NCI-H345 (cell line): ENCODE measurements at regions not wholly inside any gene's neighbourhood (a gene's known extent, or its start where the extent isn't known, plus 50 kb on each side); places are given as distances from the start of the nearest gene placed in this dataset.
A peak's percentile ranks its signal among the peaks of the same experiment; 100 is the strongest.

Experiments
- DNase-seq: peaks from one replicate; lab custom pipeline; 2025; lab: John Stamatoyannopoulos, UW

GRCh38 chr14:76603713-76604112, 157.6 kb upstream of the VASH1 start:
- DNase-seq = no peak

DNA sequence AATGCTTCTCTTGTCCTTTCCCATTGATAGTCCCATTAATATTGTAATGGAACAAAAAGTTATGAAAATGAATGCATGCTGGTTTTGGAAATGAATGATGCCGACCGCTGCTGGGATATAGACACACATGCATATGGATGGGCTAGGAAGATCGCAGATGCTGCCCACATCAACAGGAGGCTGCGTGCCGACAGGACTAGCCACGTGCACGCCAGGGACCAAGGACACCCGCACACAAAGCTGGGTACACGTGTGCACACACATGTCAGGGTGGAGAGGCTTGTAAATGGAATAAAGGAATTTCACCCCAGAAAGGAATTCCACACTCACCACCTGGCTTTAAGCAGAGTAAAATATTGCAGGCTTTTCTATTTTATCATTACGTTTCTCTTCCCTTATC, 153.8 kb upstream of the VASH1 start:
- no peak for DNase-seq

- no peak for DNase-seq
Observed at GRCh38 chr14:76612654-76613053, 148.6 kb upstream of the VASH1 start.

GRCh38 chr14:76613616-76614015, 147.7 kb upstream of the VASH1 start:
- no peak for DNase-seq

DNA sequence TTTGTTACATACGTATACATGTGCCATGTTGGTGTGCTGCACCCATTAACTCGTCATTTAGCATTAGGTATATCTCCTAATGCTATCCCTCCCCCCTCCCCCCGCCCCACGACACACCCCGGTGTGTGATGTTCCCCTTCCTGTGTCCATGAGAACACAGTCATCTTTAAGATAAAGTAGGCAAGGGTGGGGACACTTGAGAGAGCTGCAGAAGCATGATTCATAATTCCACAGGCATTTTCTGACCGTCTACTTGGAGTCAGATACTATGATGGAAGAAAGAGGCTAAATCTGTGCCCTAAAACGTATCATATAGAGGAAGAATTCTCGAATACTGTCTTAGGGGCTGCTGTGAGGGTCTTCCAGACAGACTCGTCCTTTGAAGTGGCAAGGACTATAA, 145.9 kb upstream of the VASH1 start:
- no peak for DNase-seq

DNA sequence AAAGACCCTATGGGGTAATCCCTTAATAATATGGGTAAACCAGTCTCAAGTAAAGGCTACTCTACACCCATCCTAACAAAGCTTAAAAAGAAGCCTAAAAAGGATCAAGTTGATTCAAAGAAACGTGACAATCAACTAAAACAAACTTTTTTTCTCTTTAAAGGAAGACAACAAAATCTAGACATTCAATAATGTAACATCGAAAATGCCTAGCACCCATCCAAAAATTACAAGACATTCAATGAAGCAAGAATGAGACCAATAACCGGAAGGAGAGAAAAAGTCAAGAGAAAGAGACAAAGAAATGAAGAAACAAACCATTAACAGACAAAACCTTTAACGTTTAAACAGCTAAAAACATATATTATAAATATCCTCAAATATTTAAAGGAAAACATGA, 143.8 kb upstream of the VASH1 start:
- DNase-seq = no peak

DNA sequence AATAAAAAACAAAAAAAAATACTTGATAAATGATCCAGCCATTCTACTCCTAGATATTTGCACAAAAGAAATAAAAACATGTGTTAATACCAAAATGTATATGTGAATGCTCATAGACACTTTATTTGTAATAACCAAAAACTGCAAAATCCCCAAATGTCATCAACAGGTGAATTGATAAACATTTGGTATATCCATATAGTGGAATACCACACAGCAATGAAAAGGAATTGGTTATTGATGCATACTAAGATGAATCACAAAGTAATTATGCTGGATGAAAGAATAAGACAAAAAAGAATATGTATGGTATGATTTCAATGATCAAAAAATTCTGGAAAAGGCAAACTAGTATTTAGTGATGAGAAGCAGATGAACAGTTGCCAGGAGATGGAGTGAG, 124.7 kb upstream of the VASH1 start:
- no peak for DNase-seq

GRCh38 chr14:76638841-76639240, 122.4 kb upstream of the VASH1 start:
- no peak for DNase-seq

GRCh38 chr14:76639606-76640229, 121.5 kb upstream of the VASH1 start:
- DNase-seq = no peak

DNA sequence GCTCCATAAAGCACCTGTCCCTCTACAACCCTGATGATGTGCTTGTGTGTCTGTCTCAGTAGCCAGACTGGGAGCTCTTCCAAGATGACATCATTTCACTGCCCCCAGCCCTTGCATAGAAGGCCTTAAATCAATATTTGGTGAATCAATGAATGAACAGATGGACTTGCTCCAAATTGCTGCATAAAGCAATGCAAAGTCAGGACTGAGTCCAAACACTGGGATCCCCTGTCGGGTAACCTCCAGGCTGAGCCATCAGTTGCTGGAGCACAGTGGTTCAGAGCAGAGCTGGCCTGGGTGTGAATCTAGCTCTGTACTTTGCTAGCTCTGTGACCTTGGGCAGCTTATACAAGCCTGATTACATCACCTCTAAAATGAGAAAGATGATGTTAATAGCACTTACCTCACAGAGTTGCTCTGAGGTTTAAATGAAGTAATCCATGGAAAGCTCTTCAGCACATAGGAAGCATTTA, 120.3 kb upstream of the VASH1 start:
- peak; percentile 90 for DNase-seq

DNA sequence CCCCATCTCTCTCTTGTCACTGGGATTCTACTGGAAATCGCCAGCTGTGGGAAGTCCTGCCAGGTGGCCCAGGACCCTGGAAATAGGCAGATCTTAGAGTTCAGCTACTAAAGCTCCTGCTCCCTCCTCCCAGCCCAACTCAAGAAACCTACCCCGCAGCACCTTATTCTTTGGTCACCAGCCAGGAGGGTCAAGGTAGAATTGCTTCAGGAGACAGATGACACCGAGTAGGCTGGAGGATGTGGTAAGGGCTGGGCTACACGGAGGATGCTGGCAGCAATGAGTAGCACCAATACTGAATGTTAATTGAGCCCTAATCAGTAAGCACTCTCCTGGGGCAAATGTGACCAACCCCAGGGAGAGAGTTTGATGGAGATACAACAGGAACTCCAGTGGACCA, 119.7 kb upstream of the VASH1 start:
- no peak for DNase-seq

DNA sequence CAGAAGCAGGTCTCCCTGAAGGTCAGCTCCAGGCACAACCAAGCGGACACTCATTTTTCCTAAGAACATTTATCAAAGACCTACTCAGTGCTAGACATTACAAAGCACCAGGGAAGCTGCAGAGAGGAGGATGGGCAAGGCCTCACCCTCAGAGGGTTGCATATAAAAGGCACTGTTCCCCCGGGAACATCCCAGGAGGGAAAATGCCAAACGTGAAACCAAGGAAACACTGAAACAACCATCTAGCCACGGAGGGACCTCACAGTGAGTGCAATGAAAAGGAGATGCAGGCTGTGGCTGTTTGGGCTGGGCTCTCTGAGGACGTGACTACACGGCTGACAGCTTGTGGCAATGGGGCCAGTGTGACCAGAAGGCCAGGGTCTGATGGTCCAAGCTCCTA, 117.4 kb upstream of the VASH1 start:
- no peak for DNase-seq

DNA sequence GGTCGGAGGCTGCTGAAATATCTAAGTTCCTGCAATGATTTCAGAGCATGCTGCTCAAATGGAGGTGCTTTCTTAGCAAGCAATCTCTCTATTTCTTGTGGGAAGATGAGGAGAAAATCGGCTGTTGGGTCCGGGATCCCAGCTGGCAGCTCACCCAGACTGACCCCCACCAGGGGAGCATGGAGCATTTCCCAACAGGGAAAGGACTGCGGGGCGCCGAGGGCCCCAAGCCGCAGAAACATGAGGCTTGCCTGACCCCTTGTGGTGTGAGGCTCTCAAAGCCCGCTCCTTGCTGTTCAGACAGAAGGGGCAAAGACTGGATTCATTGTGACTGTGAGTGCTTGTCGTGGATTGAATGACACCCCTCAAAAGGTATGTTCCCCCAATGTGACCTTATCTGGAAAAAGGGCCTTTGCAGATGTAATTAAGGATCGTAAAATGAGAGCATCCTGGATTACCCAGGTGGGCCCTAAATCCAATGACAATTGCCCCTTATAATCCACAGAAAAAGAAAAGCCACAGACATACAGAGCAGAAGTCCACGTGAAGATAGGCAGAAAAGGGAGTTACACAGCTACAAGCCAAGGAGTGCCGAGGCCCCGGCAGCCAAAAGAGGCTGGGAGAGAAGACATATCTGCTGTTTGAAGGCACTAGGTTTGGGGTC, 116.3 kb upstream of the VASH1 start:
- peak; percentile 46 for DNase-seq

DNA sequence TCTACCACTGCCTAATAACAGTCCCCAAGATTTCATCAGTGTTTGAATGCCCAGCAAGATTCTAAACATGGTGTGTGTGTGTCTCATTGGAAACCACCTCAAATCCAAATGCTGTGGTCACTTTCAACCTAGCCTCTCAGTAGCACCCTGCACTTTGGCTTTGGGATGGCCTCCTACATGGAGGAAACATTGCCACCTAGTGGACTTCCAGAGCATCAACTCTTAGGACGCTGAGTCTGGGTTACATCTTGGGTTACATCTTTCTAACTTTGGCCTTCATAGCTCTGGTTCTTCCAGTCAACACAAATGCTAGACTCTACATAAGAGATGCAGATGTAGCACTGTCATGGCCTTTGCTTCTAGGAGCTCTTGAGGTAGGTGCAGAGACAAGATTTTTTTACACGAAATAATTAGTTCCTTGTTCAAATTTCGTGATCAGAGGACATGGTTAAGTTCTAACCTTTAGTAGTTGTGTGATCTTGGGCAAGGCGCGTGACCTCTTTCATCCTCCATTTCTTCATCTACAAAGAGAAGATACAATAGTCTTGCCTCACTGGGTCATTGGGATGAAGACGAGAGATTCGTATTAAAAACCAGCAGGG, 113.5 kb upstream of the VASH1 start:
- peak; percentile 52 for DNase-seq

DNA sequence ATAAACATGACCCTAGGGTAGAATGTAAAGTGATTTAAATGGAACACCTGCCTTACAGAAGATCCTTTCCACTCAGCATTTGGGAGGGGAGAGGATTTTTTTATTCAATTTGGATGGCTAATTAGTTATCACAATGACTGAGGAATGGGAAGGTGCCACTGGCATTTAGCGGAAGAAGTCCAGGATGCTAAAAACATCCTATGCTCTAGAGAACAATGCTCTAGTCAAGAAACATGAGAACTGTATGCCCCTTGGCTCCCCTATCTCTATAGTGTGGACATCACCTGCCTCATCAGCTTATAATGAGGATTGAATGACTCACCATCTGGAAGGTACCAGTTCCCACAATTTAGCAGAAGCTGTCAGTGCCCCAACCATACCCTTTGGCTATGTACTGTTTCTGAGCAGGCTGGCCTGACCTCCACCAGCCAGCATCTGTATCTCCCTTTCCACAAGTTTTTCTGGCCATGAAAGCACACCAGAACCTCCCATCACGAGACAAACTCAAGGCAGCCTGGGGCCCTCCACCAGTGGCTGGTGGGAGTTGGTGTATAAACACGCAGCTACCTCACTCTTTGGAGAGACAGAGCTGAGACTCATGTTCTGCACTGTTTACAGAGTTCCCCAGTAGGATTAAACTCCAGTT, 109.7 kb upstream of the VASH1 start:
- no peak for DNase-seq

DNA sequence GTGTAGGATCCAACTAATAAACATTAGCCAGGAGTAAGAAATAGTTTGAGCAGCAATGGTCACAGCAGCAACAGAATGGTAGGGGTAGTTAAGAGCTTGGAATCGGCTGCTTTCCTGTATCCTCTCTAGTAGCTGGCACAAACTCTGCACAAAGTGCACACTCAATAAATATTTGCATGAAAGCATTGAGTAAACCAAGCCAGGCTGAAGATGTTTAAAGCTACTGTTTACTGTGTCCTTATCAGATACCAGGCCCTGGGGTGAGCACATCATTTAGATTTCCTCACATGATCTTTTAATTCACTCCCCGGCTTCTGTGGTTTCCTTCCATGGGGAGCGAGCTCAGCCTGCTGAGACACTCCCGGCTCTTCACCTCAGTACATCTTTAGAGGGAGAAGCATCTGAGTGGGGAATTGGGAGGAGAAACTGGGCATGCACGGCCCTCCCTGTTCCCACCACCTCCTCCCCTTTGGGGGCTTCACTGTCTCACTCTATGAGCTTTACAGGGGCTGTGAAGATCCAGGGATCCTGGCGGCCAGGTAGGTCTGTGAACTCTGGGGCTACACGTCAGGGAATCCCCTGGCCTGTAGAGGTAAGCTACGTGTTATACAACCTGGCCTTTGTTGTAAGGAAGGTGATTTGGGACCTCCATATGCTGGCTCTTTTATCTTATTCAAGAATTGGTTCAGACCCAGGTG, 107.2 kb upstream of the VASH1 start:
- peak; percentile 19 for DNase-seq

DNA sequence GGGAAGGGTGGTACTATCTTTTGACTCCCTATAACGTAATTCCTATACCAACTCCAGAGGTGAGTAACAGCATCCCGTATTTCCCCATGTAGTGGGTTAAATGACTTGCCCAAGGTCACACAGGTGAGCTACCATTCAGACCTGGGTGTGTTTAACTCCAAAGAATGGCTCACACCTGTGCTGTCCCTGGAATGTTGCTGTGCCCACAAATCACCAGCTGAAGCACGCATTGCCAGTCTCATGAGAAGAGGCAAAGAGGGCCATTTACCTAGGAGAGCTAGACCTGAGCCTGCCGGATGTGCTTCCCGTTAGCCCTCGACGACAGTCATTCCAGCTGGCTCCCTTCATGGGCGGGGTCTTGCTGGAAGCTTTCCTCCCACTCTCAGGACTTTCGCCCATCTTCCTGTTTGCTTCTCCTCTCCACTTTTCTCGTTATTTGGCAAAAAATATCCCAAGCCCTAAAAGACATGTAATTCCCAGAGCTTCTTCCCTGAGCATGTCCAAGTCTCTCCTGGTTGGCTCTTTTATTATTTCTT, 106.6 kb upstream of the VASH1 start:
- no peak for DNase-seq

GRCh38 chr14:76655331-76655730, 105.9 kb upstream of the VASH1 start:
- no peak for DNase-seq

DNA sequence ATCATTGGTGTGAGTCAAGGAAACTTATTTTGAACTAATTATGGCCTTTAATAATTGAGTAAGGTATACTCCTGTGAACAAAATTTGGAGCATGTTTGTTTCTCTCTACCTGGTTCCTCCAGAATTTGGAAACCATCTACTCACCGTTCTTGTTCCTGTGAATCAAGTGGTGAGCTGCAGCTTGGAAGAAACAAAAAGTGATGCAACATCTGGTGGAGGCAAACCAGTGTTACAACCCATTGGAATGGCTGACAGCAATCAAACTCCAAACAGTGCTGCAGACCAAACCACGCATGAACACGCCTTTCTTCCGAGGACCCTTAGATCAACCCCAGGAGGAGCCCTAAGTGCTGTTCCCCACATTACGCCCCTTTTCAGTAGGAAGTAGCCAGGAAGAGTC, 104.7 kb upstream of the VASH1 start:
- DNase-seq = no peak

- DNase-seq = no peak
Observed at GRCh38 chr14:76657404-76657803, 103.9 kb upstream of the VASH1 start.

GRCh38 chr14:76657846-76658245, 103.4 kb upstream of the VASH1 start:
- no peak for DNase-seq

DNA sequence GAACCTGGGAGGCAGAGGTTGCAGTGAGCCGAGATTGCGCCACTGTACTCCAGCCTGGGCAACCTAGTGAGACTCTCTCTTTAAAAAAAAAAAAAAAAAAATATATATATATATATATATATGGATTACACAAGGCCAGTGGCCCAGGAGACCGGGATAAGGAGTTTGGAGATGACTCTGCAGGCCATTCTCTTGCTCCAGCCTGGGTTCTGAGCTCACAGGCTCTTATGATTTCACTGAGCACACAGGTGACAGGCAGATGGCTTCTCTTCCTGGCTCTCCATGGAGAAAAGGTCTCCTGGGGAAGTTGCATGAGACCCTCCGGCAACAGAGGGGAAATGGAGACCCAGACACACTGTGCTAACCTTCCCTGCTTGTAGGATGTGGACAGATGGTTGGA, 98.7 kb upstream of the VASH1 start:
- DNase-seq = no peak
